ENCODE measurements at regions not wholly inside any gene's neighbourhood (a gene's known extent, or its start where the extent isn't known, plus 50 kb on each side); places are given as distances from the start of the nearest gene placed in this dataset.

DNA sequence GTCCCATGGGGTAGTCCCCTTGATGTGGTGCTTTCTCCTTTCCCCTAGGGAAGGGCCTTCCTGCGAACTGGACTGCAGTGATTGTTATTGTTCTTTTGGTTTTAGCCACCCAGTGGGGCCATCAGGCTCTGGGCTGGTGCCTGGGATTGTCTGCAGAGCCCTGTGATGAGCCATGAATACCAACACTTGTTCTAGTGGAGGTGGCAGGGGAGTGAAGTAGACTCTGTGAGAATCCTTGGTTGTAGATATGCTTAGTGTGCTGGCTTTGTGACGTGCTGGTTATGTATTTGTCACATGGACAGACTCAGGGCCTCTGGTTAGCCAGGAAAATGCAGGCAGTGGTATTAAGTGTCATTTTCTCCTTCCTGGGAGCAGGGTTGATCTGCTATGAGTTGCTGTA, 51.8 kb upstream of the NDUFB4 start:
- Histone ChIP-seq H3K27me3 (ENCODE audit: insufficient read depth, low read length) (no peaks in the 10 kb centered on the region), H3K4me1 (ENCODE audit: insufficient read depth, low read length) (no peaks in the 10 kb centered on the region), H3K36me3 (ENCODE audit: insufficient read depth, low read length) (no peaks in the 10 kb centered on the region), H3K9me3 (ENCODE audit: insufficient read depth, low read depth, low read length) (0 out of 2 replicates have a peak, but pooled peaks cover 12% of the 10 kb centered on the region), H3K27ac (ENCODE audit: low read depth, low read length) (no peak overlapping the region), H3K4me3 (ENCODE audit: low read length) (no peak overlapping the region), H3K9ac (ENCODE audit: low read depth, low read length) (no peak overlapping the region)
- 93% methylated on average over 2 of the region's 2 CpGs for WGBS

GRCh38 chr3:120536642-120537041, 59.5 kb upstream of the NDUFB4 start:
- H3K36me3 ChIP-seq (ENCODE audit: insufficient read depth, low read length): no peaks in the 10 kb centered on the region
- no peaks in the 10 kb centered on the region for H3K27me3 ChIP-seq (ENCODE audit: insufficient read depth, low read length)
- no peak overlapping the region for H3K9ac ChIP-seq (ENCODE audit: low read depth, low read length)
- no peak overlapping the region for H3K4me3 ChIP-seq (ENCODE audit: low read length)
- H3K4me1 ChIP-seq (ENCODE audit: insufficient read depth, low read length): no peaks in the 10 kb centered on the region
- 0 out of 2 replicates have a peak, but pooled peaks cover 11% of the 10 kb centered on the region for H3K9me3 ChIP-seq (ENCODE audit: insufficient read depth, low read depth, low read length)
- 90% methylated on average over 3 of the region's 3 CpGs for WGBS
- no peak overlapping the region for H3K27ac ChIP-seq (ENCODE audit: low read depth, low read length)

DNA sequence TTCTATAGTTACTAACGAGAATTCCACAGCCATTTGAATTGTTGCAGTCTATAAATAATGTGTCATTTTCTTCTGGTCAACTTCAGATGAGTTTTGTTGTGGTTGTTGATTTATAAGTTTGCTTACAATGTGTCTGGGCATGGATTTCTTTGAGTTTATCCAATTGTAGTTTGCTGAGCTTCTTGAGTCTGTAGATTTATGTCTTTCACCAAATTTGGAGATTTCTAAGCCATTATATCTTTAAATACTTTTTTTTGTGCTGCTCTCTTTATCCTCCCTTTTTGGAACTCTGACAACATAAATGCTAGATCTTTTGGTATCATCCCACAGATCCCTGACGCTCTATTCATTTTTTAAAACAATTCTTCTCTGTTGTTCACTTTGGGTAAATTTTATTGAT, 63.2 kb upstream of the NDUFB4 start:
- H3K27ac ChIP-seq (ENCODE audit: low read depth, low read length): no peak overlapping the region
- no peak overlapping the region for H3K9ac ChIP-seq (ENCODE audit: low read depth, low read length)
- WGBS: 100% methylated on average over 1 of the region's 2 CpGs
- H3K36me3 ChIP-seq (ENCODE audit: insufficient read depth, low read length): no peaks in the 10 kb centered on the region
- no peaks in the 10 kb centered on the region for H3K4me1 ChIP-seq (ENCODE audit: insufficient read depth, low read length)
- no peaks in the 10 kb centered on the region for H3K9me3 ChIP-seq (ENCODE audit: insufficient read depth, low read depth, low read length)
- no peaks in the 10 kb centered on the region for H3K27me3 ChIP-seq (ENCODE audit: insufficient read depth, low read length)
- H3K4me3 ChIP-seq (ENCODE audit: low read length): no peak overlapping the region

DNA sequence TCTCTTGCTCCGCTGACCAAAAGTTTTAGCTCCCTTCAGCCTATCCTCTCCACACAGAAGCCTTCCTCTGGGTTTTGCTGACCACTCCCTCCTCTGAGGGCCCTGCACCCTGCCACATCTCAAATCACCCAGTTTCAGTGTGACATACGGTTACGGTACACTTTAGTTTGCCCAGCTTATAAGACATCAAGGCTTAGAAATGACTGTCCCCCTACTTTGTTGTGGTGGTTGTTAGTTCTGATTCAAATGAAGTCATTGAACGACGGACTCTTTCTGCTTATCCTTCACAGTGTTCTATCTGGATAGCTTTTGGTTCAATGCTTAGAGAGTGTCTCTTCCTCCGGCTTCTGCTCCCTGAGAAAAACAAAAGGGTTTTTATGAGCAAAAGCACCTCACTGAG, 68.0 kb upstream of the NDUFB4 start:
- no peaks in the 10 kb centered on the region for H3K9me3 ChIP-seq (ENCODE audit: insufficient read depth, low read depth, low read length)

DNA sequence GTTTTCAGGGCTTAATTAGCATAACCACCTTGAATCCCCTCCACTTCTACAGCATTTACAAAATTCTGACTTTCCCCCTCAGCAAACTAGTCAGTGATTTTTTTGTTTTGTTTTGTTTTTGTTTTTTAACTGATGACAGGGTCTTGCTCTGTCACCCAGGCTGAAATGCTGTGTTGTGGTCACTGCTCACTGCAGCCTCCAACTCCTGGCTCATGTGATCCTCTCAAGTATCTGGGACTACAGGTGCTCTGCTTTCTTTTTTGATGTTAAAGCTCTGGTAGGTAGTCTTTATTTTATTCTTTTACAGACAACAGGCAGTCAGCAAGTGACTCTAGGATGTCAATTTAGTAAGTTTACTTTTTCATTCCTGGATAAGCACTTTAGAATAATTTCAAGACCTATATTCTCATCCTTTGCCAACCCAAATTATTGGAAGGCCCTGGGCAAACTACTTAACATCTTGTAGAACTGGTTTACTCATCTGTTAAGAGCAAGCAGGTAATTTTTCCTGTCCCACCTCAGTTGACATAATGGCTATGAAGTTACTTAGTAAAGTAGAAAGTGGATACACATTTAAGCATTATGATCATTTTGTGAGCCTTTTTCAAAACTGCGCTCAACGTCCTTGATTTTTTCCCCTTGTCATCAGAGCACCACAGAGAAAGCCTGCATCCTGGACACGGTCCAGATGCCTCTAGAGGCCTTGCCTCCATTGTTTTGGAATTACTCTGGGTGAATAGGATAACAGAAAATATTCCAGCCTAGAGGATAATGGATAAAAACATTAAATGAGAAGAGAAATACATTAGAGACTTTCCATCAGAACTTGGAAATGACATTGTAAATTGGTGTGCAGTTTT, 69.9 kb upstream of the NDUFB4 start:
- no peaks in the 10 kb centered on the region for H3K9me3 ChIP-seq (ENCODE audit: insufficient read depth, low read depth, low read length)
- no peaks in the 10 kb centered on the region for H3K27me3 ChIP-seq (ENCODE audit: insufficient read depth, low read length)
- no peaks in the 10 kb centered on the region; the same call in 1 of the 2 replicates for H3K4me1 ChIP-seq (ENCODE audit: insufficient read depth, low read length)
- WGBS: 97% methylated on average over 3 of the region's 3 CpGs
- H3K36me3 ChIP-seq (ENCODE audit: insufficient read depth, low read length): no peaks in the 10 kb centered on the region
- no peak overlapping the region for H3K4me3 ChIP-seq (ENCODE audit: low read length)
- no peak overlapping the region for H3K27ac ChIP-seq (ENCODE audit: low read depth, low read length)
- no peak overlapping the region for H3K9ac ChIP-seq (ENCODE audit: low read depth, low read length)

More for the DNA sequence above, 68.0 kb upstream of the NDUFB4 start:
- no peak overlapping the region for H3K9ac ChIP-seq (ENCODE audit: low read depth, low read length)
- 88% methylated on average over 6 of the region's 6 CpGs for WGBS
- H3K27me3 ChIP-seq (ENCODE audit: insufficient read depth, low read length): no peaks in the 10 kb centered on the region
- H3K27ac ChIP-seq (ENCODE audit: low read depth, low read length): no peak overlapping the region
- H3K36me3 ChIP-seq (ENCODE audit: insufficient read depth, low read length): no peaks in the 10 kb centered on the region
- no peaks in the 10 kb centered on the region; the same call in 1 of the 2 replicates for H3K4me1 ChIP-seq (ENCODE audit: insufficient read depth, low read length)
- no peak overlapping the region for H3K4me3 ChIP-seq (ENCODE audit: low read length)

DNA sequence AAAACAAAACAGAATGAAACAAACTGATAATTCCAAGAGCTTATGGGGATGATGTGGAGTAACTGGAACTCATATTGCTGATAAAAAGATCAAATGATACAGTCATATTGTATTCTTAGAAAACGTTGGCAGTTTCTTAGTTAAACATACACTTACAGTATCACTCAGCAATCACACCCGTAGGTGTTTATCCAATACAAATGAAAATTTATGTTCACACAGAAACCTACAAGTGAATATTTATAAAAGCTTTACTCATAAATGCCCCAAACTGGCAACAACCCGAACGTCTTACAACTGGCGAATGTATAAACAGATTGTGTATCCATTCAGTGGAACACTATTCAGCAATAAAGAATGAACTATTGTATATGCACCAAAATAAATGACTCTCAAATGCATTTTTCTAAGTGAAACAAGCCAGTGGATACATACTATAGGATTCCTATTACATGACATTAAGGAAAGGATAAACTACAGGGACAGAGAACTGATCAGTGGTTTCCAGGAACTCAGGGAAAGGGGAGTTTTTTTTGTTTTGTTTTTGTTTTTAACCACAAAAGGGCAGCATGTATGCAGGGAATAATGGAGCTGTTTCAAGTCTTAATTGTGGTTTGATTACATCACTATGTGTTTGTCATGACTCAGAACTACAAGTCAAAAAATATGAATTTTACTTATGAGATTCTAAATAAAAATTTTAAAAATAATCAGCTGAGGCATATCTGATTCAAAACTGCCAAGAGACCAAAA, 71.8 kb upstream of the NDUFB4 start:
- Histone ChIP-seq H3K9me3 (ENCODE audit: insufficient read depth, low read depth, low read length) (no peaks in the 10 kb centered on the region), H3K27me3 (ENCODE audit: insufficient read depth, low read length) (no peaks in the 10 kb centered on the region), H3K9ac (ENCODE audit: low read depth, low read length) (no peak overlapping the region), H3K27ac (ENCODE audit: low read depth, low read length) (no peak overlapping the region), H3K4me1 (ENCODE audit: insufficient read depth, low read length) (no peaks in the 10 kb centered on the region; the same call in 1 of the 2 replicates), H3K4me3 (ENCODE audit: low read length) (no peak overlapping the region), H3K36me3 (ENCODE audit: insufficient read depth, low read length) (no peaks in the 10 kb centered on the region)
- 97% methylated on average over 5 of the region's 5 CpGs for WGBS

GRCh38 chr3:120516136-120516535, 65.3 kb upstream of the FSTL1 start:
- Histone ChIP-seq H3K36me3 (ENCODE audit: insufficient read depth, low read length) (no peaks in the 10 kb centered on the region), H3K27ac (ENCODE audit: low read depth, low read length) (no peak overlapping the region), H3K4me1 (ENCODE audit: insufficient read depth, low read length) (no peaks in the 10 kb centered on the region), H3K9ac (ENCODE audit: low read depth, low read length) (no peak overlapping the region), H3K4me3 (ENCODE audit: low read length) (no peak overlapping the region), H3K9me3 (ENCODE audit: insufficient read depth, low read depth, low read length) (no peaks in the 10 kb centered on the region), H3K27me3 (ENCODE audit: insufficient read depth, low read length) (no peaks in the 10 kb centered on the region)
- 84% methylated on average over 6 of the region's 6 CpGs for WGBS

- Histone ChIP-seq H3K27ac (ENCODE audit: low read depth, low read length) (no peak overlapping the region), H3K27me3 (ENCODE audit: insufficient read depth, low read length) (no peaks in the 10 kb centered on the region), H3K4me3 (ENCODE audit: low read length) (no peak overlapping the region), H3K9me3 (ENCODE audit: insufficient read depth, low read depth, low read length) (peaks cover 32% of the 10 kb centered on the region), H3K9ac (ENCODE audit: low read depth, low read length) (no peak overlapping the region), H3K4me1 (ENCODE audit: insufficient read depth, low read length) (no peaks in the 10 kb centered on the region), H3K36me3 (ENCODE audit: insufficient read depth, low read length) (no peaks in the 10 kb centered on the region)
- 87% methylated on average over 2 of the region's 2 CpGs for WGBS
Measured at GRCh38 chr3:120512655-120513054, 61.9 kb upstream of the FSTL1 start.

DNA sequence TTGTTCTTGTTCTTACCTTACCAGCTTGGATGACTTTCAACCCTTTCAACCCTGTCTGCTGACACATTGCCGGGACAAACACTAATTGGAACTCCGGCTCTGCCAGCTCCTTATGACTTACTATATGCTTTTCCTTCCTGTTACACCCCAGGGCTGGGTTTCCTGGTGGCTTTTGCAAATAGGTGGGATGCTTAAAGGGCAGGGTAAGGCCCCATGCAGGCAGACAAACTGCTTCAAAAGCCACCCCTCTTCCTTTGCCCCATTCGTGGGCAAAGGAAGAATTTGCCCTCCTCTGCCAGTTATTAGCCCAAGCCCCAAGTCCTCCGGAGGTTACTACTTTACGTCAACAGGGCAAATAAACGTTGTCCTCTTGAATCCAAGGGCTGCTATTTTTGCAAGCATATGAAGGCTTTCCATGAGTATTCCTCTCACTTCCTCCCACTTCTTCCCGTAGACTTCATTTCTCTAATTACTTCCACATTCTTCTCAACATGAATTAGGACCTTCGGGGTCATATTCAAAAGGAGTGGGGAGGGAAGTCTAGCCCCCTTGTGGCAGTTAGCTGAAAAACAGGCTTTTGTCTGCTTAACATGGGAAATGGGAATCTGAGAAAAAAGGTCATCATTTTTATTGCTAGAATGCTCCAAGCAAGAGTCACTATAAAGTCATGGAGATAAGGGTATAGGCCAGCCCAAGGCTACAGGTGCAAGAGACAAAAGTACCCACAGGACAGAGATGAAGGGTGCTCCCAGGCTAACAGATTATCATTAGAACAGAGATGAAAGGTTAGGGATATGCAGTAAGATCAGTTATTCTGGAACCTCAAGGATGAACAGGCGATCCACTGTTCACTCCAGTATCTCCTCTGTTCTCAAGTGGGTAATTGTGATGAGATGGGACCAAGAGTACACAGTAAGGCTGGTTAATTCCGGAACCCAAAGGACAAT, 56.3 kb upstream of the FSTL1 start:
- Histone ChIP-seq H3K9ac (ENCODE audit: low read depth, low read length) (no peak overlapping the region), H3K27me3 (ENCODE audit: insufficient read depth, low read length) (no peaks in the 10 kb centered on the region), H3K36me3 (ENCODE audit: insufficient read depth, low read length) (no peaks in the 10 kb centered on the region), H3K27ac (ENCODE audit: low read depth, low read length) (no peak overlapping the region), H3K4me1 (ENCODE audit: insufficient read depth, low read length) (peaks cover 22% of the 10 kb centered on the region), H3K4me3 (ENCODE audit: low read length) (no peak overlapping the region), H3K9me3 (ENCODE audit: insufficient read depth, low read depth, low read length) (peaks cover 33% of the 10 kb centered on the region)
- 75% methylated on average over 9 of the region's 10 CpGs for WGBS

DNA sequence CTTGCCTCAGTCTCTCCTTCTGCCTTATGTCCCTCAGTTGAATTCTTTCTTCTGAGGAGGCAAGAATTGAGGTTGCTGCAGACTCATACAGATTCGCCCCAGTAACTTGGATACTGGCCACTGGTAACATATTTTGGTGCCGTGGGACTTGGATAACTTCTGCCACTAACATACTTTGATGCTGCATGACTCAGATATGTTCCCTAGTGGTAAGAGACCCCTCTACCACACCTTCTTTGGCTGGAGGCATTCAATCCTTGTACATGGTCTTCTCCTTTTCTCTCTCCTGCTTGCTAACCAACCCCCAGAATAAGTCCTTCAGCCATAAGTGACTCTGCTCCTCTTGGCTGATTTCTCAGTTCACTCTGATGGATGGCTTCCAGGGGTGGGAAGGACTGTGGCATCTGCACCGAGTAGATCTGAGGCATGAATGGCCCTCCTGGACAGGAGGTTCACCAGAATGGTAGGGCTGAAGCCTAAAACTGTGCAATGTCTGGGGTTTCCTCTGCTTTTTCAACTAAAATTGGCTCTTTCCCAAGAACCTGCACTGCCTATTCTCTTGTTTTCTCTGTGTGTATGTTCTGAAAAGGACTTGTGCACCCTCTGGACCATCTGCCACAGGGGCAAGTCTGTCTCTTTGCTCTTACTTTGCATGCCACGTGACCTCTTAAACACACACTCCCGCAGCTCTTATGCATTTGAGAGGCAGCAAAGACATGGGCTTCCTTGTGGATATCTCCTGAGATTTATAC, 55.5 kb upstream of the FSTL1 start:
- Histone ChIP-seq H3K9ac (ENCODE audit: low read depth, low read length) (no peak overlapping the region), H3K4me1 (ENCODE audit: insufficient read depth, low read length) (peaks cover 22% of the 10 kb centered on the region), H3K27me3 (ENCODE audit: insufficient read depth, low read length) (no peaks in the 10 kb centered on the region), H3K4me3 (ENCODE audit: low read length) (no peak overlapping the region), H3K36me3 (ENCODE audit: insufficient read depth, low read length) (no peaks in the 10 kb centered on the region), H3K9me3 (ENCODE audit: insufficient read depth, low read depth, low read length) (peaks cover 33% of the 10 kb centered on the region), H3K27ac (ENCODE audit: low read depth, low read length) (no peak overlapping the region)
- 88% methylated on average over 5 of the region's 5 CpGs for WGBS

All from HUES64 (cell line).